ENCODE measurements at regions not wholly inside any gene's neighbourhood (a gene's known extent, or its start where the extent isn't known, plus 50 kb on each side); places are given as distances from the start of the nearest gene placed in this dataset.

GRCh38 chr9:86534572-86535258, 180.5 kb upstream of the TUT7 start:
- no peak for DNase-seq (ENCODE audit: low read depth in 1 of 2, low spot score in 1 of 2)

- DNase-seq (ENCODE audit: low read depth in 1 of 2, low spot score in 1 of 2) = no peak
Measured at GRCh38 chr9:86531971-86532640, 177.9 kb upstream of the TUT7 start.

GRCh38 chr9:86531273-86531970, 177.2 kb upstream of the TUT7 start:
- DNase-seq (ENCODE audit: low read depth in 1 of 2, low spot score in 1 of 2) = no peak

GRCh38 chr9:86529496-86530275, 175.5 kb upstream of the TUT7 start:
- DNase-seq (ENCODE audit: low read depth in 1 of 2, low spot score in 1 of 2) = no peak

GRCh38 chr9:86526021-86526420, 171.8 kb upstream of the TUT7 start:
- no peak for DNase-seq (ENCODE audit: low read depth in 1 of 2, low spot score in 1 of 2)

GRCh38 chr9:86525182-86525581, 171.0 kb upstream of the TUT7 start:
- no peak for DNase-seq (ENCODE audit: low read depth in 1 of 2, low spot score in 1 of 2)

- no peak for DNase-seq (ENCODE audit: low read depth in 1 of 2, low spot score in 1 of 2)
Measured at GRCh38 chr9:86521977-86522376, 167.8 kb upstream of the TUT7 start.

GRCh38 chr9:86521322-86521721, 167.1 kb upstream of the TUT7 start:
- DNase-seq (ENCODE audit: low read depth in 1 of 2, low spot score in 1 of 2) = no peak

GRCh38 chr9:86519066-86519615, 164.9 kb upstream of the TUT7 start:
- DNase-seq (ENCODE audit: low read depth in 1 of 2, low spot score in 1 of 2) = no peak

- no peak for DNase-seq (ENCODE audit: low read depth in 1 of 2, low spot score in 1 of 2)
Measured at GRCh38 chr9:86517475-86517874, 163.3 kb upstream of the TUT7 start.

- no peak for DNase-seq (ENCODE audit: low read depth in 1 of 2, low spot score in 1 of 2)
Measured at GRCh38 chr9:86516564-86516963, 162.4 kb upstream of the TUT7 start.

- no peak for DNase-seq (ENCODE audit: low read depth in 1 of 2, low spot score in 1 of 2)
Measured at GRCh38 chr9:86515221-86515620, 161.0 kb upstream of the TUT7 start.

- no peak for DNase-seq (ENCODE audit: low read depth in 1 of 2, low spot score in 1 of 2)
Measured at GRCh38 chr9:86513429-86513828, 159.2 kb upstream of the TUT7 start.

GRCh38 chr9:86512929-86513328, 158.7 kb upstream of the TUT7 start:
- no peak for DNase-seq (ENCODE audit: low read depth in 1 of 2, low spot score in 1 of 2)

- no peak for DNase-seq (ENCODE audit: low read depth in 1 of 2, low spot score in 1 of 2)
Measured at GRCh38 chr9:86511614-86512360, 157.6 kb upstream of the TUT7 start.

- DNase-seq (ENCODE audit: low read depth in 1 of 2, low spot score in 1 of 2) = no peak
Measured at GRCh38 chr9:86508208-86508903, 154.1 kb upstream of the TUT7 start.

- DNase-seq (ENCODE audit: low read depth in 1 of 2, low spot score in 1 of 2) = no peak
Measured at GRCh38 chr9:86507212-86507630, 153.0 kb upstream of the TUT7 start.

- DNase-seq (ENCODE audit: low read depth in 1 of 2, low spot score in 1 of 2) = no peak
Measured at GRCh38 chr9:86503942-86504341, 149.7 kb upstream of the TUT7 start.

GRCh38 chr9:86503314-86503713, 149.1 kb upstream of the TUT7 start:
- DNase-seq (ENCODE audit: low read depth in 1 of 2, low spot score in 1 of 2) = no peak

Measured in activated CD4-positive, alpha-beta T cell treated with anti-CD3 and anti-CD28 coated beads, Interleukin-2, amount 50 U/mL, for 24 hours (primary cell).